K562 (cell line): ENCODE measurements at regions not wholly inside any gene's neighbourhood (a gene's known extent, or its start where the extent isn't known, plus 50 kb on each side); places are given as distances from the start of the nearest gene placed in this dataset.

Source experiments
- ATAC-seq: fragments of 200-7000 bp; cut with Tn5 transposase; 3 replicates; pipeline ENCODE4 v1.9.1; 2020; ENCODE audit warnings: moderate library complexity
- BruUV-seq: library from RNA; stranded (reverse); fragments of 400-500 nt; replicated peaks from 2 replicates; lab custom pipeline; 2021; lab: Mats Ljungman, UMichigan
- CTCF ChIA-PET: fragments of 300-600 bp; formaldehyde crosslinking; extraction: SDS; loops from one replicate; lab custom pipeline; 2021; ENCODE audit warnings: low intra/inter-chr PET ratio; lab: Yijun Ruan, JAX
- POLR2A ChIA-PET: fragments of 300-600, 350-650 bp; sonication (Branson Sonifier 250); formaldehyde crosslinking; extraction: SDS; loops from one replicate; lab custom pipeline; 2021; ENCODE audit warnings: antibody characterized with exemption, inconsistent platforms; lab: Yijun Ruan, JAX
- DNase-seq, 4 experiments: peaks; one replicate each; pipeline versions ENCODE4 v3.0.0 to v3.0.0-alpha.2; 2011 to 2018; ENCODE audit warnings: low spot score in 3 of 4, mixed read lengths in 3 of 4; ENCODE audit errors: extremely low read depth in 1 of 4
- FAIRE-seq: peaks from 2 replicates; lab custom pipeline; 2011; peaks lifted over from hg19 to GRCh38; lab: Jason Lieb, UNC
- H2AFZ ChIP-seq: 2 replicates; pipeline ENCODE4 v1.6.0; 2011; ENCODE audit warnings: low read depth, low read length, control low read depth, inconsistent platforms
- H3K27ac ChIP-seq: fragments of 200-600 bp; 3 replicates; pipeline ENCODE4 v1.8.0; 2011; ENCODE audit warnings: low read depth, mild to moderate bottlenecking, control low read depth, inconsistent platforms, low read length, moderate library complexity, mixed read lengths; ENCODE audit errors: extremely low read depth
- H3K27me3 ChIP-seq, 2 experiments: fragments of 300-600 bp in 1 of 2; 2 replicates in 1 of 2; 3 replicates in 1 of 2; pipeline versions ENCODE4 v1.6.0 to v1.8.0; 2011; ENCODE audit warnings: inconsistent platforms in 2 of 2, low read length in 2 of 2, mild to moderate bottlenecking in 1 of 2, mixed read lengths in 1 of 2, moderate library complexity in 1 of 2; ENCODE audit not compliant: control insufficient read depth in 2 of 2, insufficient read depth in 2 of 2
- H3K36me3 ChIP-seq: fragments of 300-600 bp; 3 replicates; pipeline ENCODE4 v1.8.0; 2011; ENCODE audit warnings: mild to moderate bottlenecking, low read length, inconsistent platforms; ENCODE audit not compliant: control insufficient read depth, insufficient read depth
- H3K4me1 ChIP-seq, 2 experiments: fragments of 200-600 bp in 1 of 2; replicated peaks in 1 of 2; 2 replicates in 1 of 2; 3 replicates in 1 of 2; pipeline versions ENCODE4 v1.5.1 to v1.8.0; 2011; ENCODE audit warnings: inconsistent platforms in 2 of 2, low read length in 2 of 2, mild to moderate bottlenecking in 1 of 2, mixed read lengths in 1 of 2, moderate library complexity in 1 of 2; ENCODE audit not compliant: control insufficient read depth in 2 of 2, insufficient read depth in 2 of 2
- H3K4me2 ChIP-seq: 2 replicates; pipeline ENCODE4 v1.6.1; 2011; ENCODE audit warnings: low read length, control low read depth, inconsistent platforms, mixed read lengths; ENCODE audit not compliant: insufficient read depth
- H3K4me3 ChIP-seq: fragments of 200-600 bp; sonication (generic), shearing (Covaris generic); 2 replicates; pipeline ENCODE4 v1.5.1; 2016; ENCODE audit warnings: control low read depth, inconsistent platforms
- H3K79me2 ChIP-seq: fragments of 200-600 bp; 3 replicates; pipeline ENCODE4 v1.8.0; 2011; ENCODE audit warnings: low read length, inconsistent platforms; ENCODE audit not compliant: control insufficient read depth, insufficient read depth
- H3K9ac ChIP-seq, 2 experiments: 2 replicates each; pipeline versions ENCODE4 v1.6.0 to v1.6.1; 2011; ENCODE audit warnings: low read depth in 2 of 2, low read length in 2 of 2, control low read depth in 1 of 2, inconsistent platforms in 1 of 2, mild to moderate bottlenecking in 1 of 2, mixed read lengths in 1 of 2; ENCODE audit not compliant: insufficient read depth in 1 of 2
- H3K9me1 ChIP-seq: one replicate; pipeline ENCODE4 v1.6.0; 2011; ENCODE audit warnings: inconsistent platforms, mild to moderate bottlenecking, low read length, moderate library complexity; ENCODE audit not compliant: control insufficient read depth, insufficient read depth
- H3K9me3 ChIP-seq: replicated peaks from 2 replicates; pipeline ENCODE4 v1.5.1; 2011; ENCODE audit warnings: low read depth, low read length, inconsistent platforms; ENCODE audit not compliant: control insufficient read depth, insufficient read depth
- H4K20me1 ChIP-seq: replicated peaks from 2 replicates; pipeline ENCODE4 v1.6.1; 2011; ENCODE audit warnings: low read length, inconsistent platforms, mixed read lengths; ENCODE audit not compliant: control insufficient read depth, insufficient read depth
- COPS2 ChIP-seq: fragments of 450-650 bp; conservative IDR thresholded peaks from 2 replicates; pipeline ENCODE4 v1.6.1; 2016; ENCODE audit warnings: mild to moderate bottlenecking, moderate library complexity
- NONO ChIP-seq, 2 experiments: fragments of 200-400 bp in 1 of 2; fragments of 450-650 bp in 1 of 2; formaldehyde crosslinking in 1 of 2; IDR thresholded peaks; 2 replicates each; pipeline ENCODE4 v1.6.1; 2017; ENCODE audit warnings: low read depth in 2 of 2, mild to moderate bottlenecking in 2 of 2, moderate library complexity in 2 of 2, low read length in 1 of 2
- RBM25 ChIP-seq: fragments of 200-400 bp; formaldehyde crosslinking; IDR thresholded peaks from 2 replicates; pipeline ENCODE4 v1.6.1; 2018; ENCODE audit warnings: low read length, low read depth, moderate library complexity; ENCODE audit not compliant: severe bottlenecking
- SIN3B ChIP-seq: fragments of 450-650 bp; IDR thresholded peaks from 2 replicates; pipeline ENCODE4 v1.6.1; 2017; ENCODE audit warnings: low read depth, mild to moderate bottlenecking, moderate library complexity
- TCF15 ChIP-seq: fragments of 250-450 bp; sonication (Bioruptor Pico); IDR thresholded peaks from 2 replicates; pipeline ENCODE4 v1.8.0; 2022; ENCODE audit warnings: moderate library complexity, mild to moderate bottlenecking, inconsistent platforms
- ZFP91 ChIP-seq: sonication (generic); formaldehyde crosslinking; IDR thresholded peaks from 2 replicates; pipeline ENCODE4 v1.8.0; 2022; ENCODE audit warnings: mild to moderate bottlenecking, missing genetic modification reagents
- ZFX ChIP-seq: sonication (generic); formaldehyde crosslinking; IDR thresholded peaks from 2 replicates; pipeline ENCODE4 v1.8.0; 2022; ENCODE audit warnings: mild to moderate bottlenecking, missing genetic modification reagents, moderate library complexity
- ZNF134 ChIP-seq: fragments of 250-450 bp; sonication (Bioruptor Pico); conservative IDR thresholded peaks from 2 replicates; pipeline ENCODE4 v1.4.0; 2020
- ZNF140 ChIP-seq: fragments of 250-450 bp; sonication (Bioruptor Pico); IDR thresholded peaks from 2 replicates; pipeline ENCODE4 v1.8.0; 2021; ENCODE audit warnings: moderate library complexity, mild to moderate bottlenecking, inconsistent platforms
- ZNF766 ChIP-seq: fragments of 200-800 bp; sonication (Bioruptor generic); conservative IDR thresholded peaks from 2 replicates; pipeline ENCODE4 v1.6.1; 2016; ENCODE audit warnings: missing genetic modification characterization, missing compliant biosample characterization
- ZNF830 ChIP-seq: fragments of 250-450 bp; sonication (Bioruptor Pico); IDR thresholded peaks from 2 replicates; pipeline ENCODE4 v1.5.0; 2021; ENCODE audit warnings: mild to moderate bottlenecking
- WGBS: fragments of 100-300 bp; shearing (Covaris generic); methylation state at CpG from one replicate; pipeline ENCODE4 v1.1.6; 2016; ENCODE audit warnings: low coverage, mixed read lengths; ENCODE audit not compliant: insufficient coverage; ENCODE audit errors: missing lambda C conversion rate; 5-methylcytosine and 5-hydroxymethylcytosine counted together
- in situ Hi-C: fragments of 300-500 bp; cut with MboI; formaldehyde crosslinking; loops from 4 replicates; pipeline ENCODE4 v1.15.0; 2018; ENCODE audit warnings: inconsistent platforms, mixed read lengths
- intact Hi-C: fragments of 100-400 bp; cut with micrococcal nuclease; formaldehyde crosslinking; loops from 2 replicates; pipeline ENCODE4 v1.14.2; 2022

GRCh38 chr2:103153580-103154284 lies 391.9 kb downstream of the TMEM182 start (continued):
- no peak for TF ChIP-seq ZFP91 (CRISPR knock-in tag)

- TF ChIP-seq ZNF140 (CRISPR knock-in tag) (no peak), SIN3B (no peak), ZNF134 (CRISPR knock-in tag) (no peak), TCF15 (CRISPR knock-in tag) (no peak), RBM25 (no peak), ZNF766 (CRISPR knock-in tag) (no peak), ZNF830 (no peak), COPS2 (no peak), ZFX (CRISPR knock-in tag) (no peak), NONO (IDR thresholded peaks at IDR 0.05; ENCODE audit: low read depth in 2 of 2, low read length in 1 of 2) (no peak)
- Histone ChIP-seq H3K9me3 (no peaks in the 10 kb centered on the region), H3K27me3 (no peaks in the 10 kb centered on the region), H3K4me3 (no peak overlapping the region), H4K20me1 (no peaks in the 10 kb centered on the region), H3K79me2 (no peaks in the 10 kb centered on the region), H3K27ac (no peak overlapping the region), H3K4me1 (no peaks in the 10 kb centered on the region), H3K4me2 (no peak overlapping the region), H3K36me3 (no peaks in the 10 kb centered on the region), H3K9ac (no peak overlapping the region), H3K9me1 (no peaks in the 10 kb centered on the region), H2AFZ (no peak overlapping the region)
- no peak for FAIRE-seq
- BruUV-seq: no TSS peak
- 2% methylated on average over 3 of the region's 3 CpGs for WGBS
- ChIA-PET POLR2A (no interaction called here), CTCF (no interaction called here)
- ATAC-seq: no peak
- in situ Hi-C loops (no loop called here), intact Hi-C loops (no loop called here)
- no peak for DNase-seq
Observed at GRCh38 chr2:103155308-103155707, 393.5 kb downstream of the TMEM182 start.
